PC-3 (cell line): ENCODE measurements at regions not wholly inside any gene's neighbourhood (a gene's known extent, or its start where the extent isn't known, plus 50 kb on each side); places are given as distances from the start of the nearest gene placed in this dataset.

Experiments
- ATAC-seq: fragments of 200-7000 bp; cut with Tn5 transposase; 2 replicates; pipeline ENCODE4 v1.9.1; 2020; ENCODE audit warnings: mild to moderate bottlenecking, moderate library complexity
- BruUV-seq: library from RNA; stranded (reverse); fragments of 400-500 nt; replicated peaks from 2 replicates; lab custom pipeline; 2021; lab: Mats Ljungman, UMichigan
- CTCF ChIA-PET: fragments of 300-600 bp; sonication (Branson Sonifier 250); formaldehyde crosslinking; loops from one replicate; lab custom pipeline; 2022; ENCODE audit warnings: antibody characterized with exemption; lab: Charles Lee
- POLR2A ChIA-PET: fragments of 300-600 bp; sonication (Branson Sonifier 250); formaldehyde crosslinking; loops from one replicate; lab custom pipeline; 2022; ENCODE audit warnings: antibody characterized with exemption; ENCODE audit not compliant: unreplicated experiment; lab: Charles Lee
- DNase-seq: peaks from one replicate; pipeline ENCODE4 v3.0.0-alpha.2; 2015
- H2AFZ ChIP-seq: fragments of 300-600 bp; sonication (generic); 2 replicates; pipeline ENCODE4 v1.6.0; 2016; ENCODE audit warnings: antibody characterized with exemption, low read length
- H3F3A ChIP-seq: fragments of 300-600 bp; sonication (generic); one replicate; pipeline ENCODE4 v1.6.0; 2017; ENCODE audit warnings: antibody characterized with exemption, low read length, control low read depth, mild to moderate bottlenecking; ENCODE audit not compliant: unreplicated experiment
- H3K27ac ChIP-seq: fragments of 300-600 bp; sonication (generic); 2 replicates; pipeline ENCODE4 v1.5.1; 2016; ENCODE audit warnings: mild to moderate bottlenecking, low read length
- H3K27me3 ChIP-seq: fragments of 300-600 bp; sonication (generic); 2 replicates; pipeline ENCODE4 v1.6.1; 2016; ENCODE audit warnings: low read length, mixed read lengths
- H3K36me3 ChIP-seq: fragments of 300-600 bp; sonication (generic); 2 replicates; pipeline ENCODE4 v1.6.1; 2016; ENCODE audit warnings: low read depth, mixed run types, low read length, mixed read lengths
- H3K4me1 ChIP-seq: fragments of 300-600 bp; sonication (generic); 2 replicates; pipeline ENCODE4 v1.5.1; 2016; ENCODE audit warnings: low read length; ENCODE audit not compliant: insufficient read depth
- H3K4me2 ChIP-seq: fragments of 300-600 bp; sonication (generic); 2 replicates; pipeline ENCODE4 v1.6.0; 2016; ENCODE audit warnings: low read length
- H3K4me3 ChIP-seq: fragments of 300-600 bp; sonication (generic); 2 replicates; pipeline ENCODE4 v1.5.1; 2016; ENCODE audit warnings: mild to moderate bottlenecking, low read length, mixed read lengths
- H3K79me2 ChIP-seq: fragments of 300-600 bp; sonication (generic); 2 replicates; pipeline ENCODE4 v1.6.1; 2017; ENCODE audit warnings: low read length, mixed read lengths
- H3K9ac ChIP-seq: fragments of 300-600 bp; sonication (generic); 2 replicates; pipeline ENCODE4 v1.6.0; 2016; ENCODE audit warnings: mild to moderate bottlenecking, low read length
- H3K9me2 ChIP-seq: fragments of 300-600 bp; sonication (generic); replicated peaks from 2 replicates; pipeline ENCODE4 v1.6.1; 2016; ENCODE audit warnings: mixed run types, low read length, mixed read lengths
- H3K9me3 ChIP-seq: fragments of 300-600 bp; sonication (generic); 2 replicates; pipeline ENCODE4 v1.6.1; 2016; ENCODE audit warnings: low read length, mixed read lengths
- H4K20me1 ChIP-seq: fragments of 300-600 bp; sonication (generic); 2 replicates; pipeline ENCODE4 v1.6.1; 2016; ENCODE audit warnings: low read length, mixed read lengths
- CTCF ChIP-seq: fragments of 300-600 bp; sonication (generic); conservative IDR thresholded peaks from 2 replicates; pipeline ENCODE4 v1.5.1; 2017; ENCODE audit warnings: antibody characterized with exemption, low read depth, mild to moderate bottlenecking, low read length
- EZH2 ChIP-seq: fragments of 300-600 bp; sonication (generic); IDR thresholded peaks from one replicate; pipeline ENCODE4 v1.6.1; 2017; ENCODE audit warnings: antibody characterized with exemption, mild to moderate bottlenecking, low read length; ENCODE audit not compliant: unreplicated experiment
- EZH2phosphoT487 ChIP-seq: fragments of 300-600 bp; sonication (generic); IDR thresholded peaks from 2 replicates; pipeline ENCODE4 v1.6.1; 2018; ENCODE audit warnings: mild to moderate bottlenecking, antibody characterized with exemption, low read length, borderline replicate concordance
- intact Hi-C: fragments of 100-400 bp; cut with micrococcal nuclease; formaldehyde crosslinking; loops from 2 replicates; pipeline ENCODE4 v1.9.0; 2023

GRCh38 chr13:109989155-109989554 lies 202.8 kb upstream of the IRS2 start:
- intact Hi-C loops, result no loop called here
- no peaks in the 10 kb centered on the region for H3F3A ChIP-seq
- no peak overlapping the region for H2AFZ ChIP-seq
- H3K9me3 ChIP-seq, result no peaks in the 10 kb centered on the region
- ChIA-PET POLR2A (no interaction called here), CTCF (no interaction called here)
- H3K27ac ChIP-seq, result no peak overlapping the region
- no peaks in the 10 kb centered on the region for H3K36me3 ChIP-seq
- TF ChIP-seq EZH2phosphoT487 (no peak), CTCF (no peak), EZH2 (no peak)
- no peak overlapping the region for H3K4me2 ChIP-seq
- no peaks in the 10 kb centered on the region for H4K20me1 ChIP-seq
- no TSS peak for BruUV-seq
- ATAC-seq, result no peak; the same call in 1 of the 2 replicates
- no peaks in the 10 kb centered on the region for H3K79me2 ChIP-seq
- no peak overlapping the region for H3K9ac ChIP-seq
- H3K4me3 ChIP-seq, result no peak overlapping the region
- no peaks in the 10 kb centered on the region for H3K9me2 ChIP-seq
- peak; percentile 20 for DNase-seq
- H3K4me1 ChIP-seq, result no peaks in the 10 kb centered on the region
- H3K27me3 ChIP-seq, result no peaks in the 10 kb centered on the region

GRCh38 chr13:109986851-109987250 lies 200.5 kb upstream of the IRS2 start:
- Histone ChIP-seq H2AFZ (no peak overlapping the region), H3K4me2 (no peak overlapping the region), H3K9me3 (no peaks in the 10 kb centered on the region), H3K27me3 (no peaks in the 10 kb centered on the region), H3K36me3 (no peaks in the 10 kb centered on the region), H3F3A (no peaks in the 10 kb centered on the region), H3K9ac (no peak overlapping the region), H4K20me1 (no peaks in the 10 kb centered on the region), H3K79me2 (no peaks in the 10 kb centered on the region), H3K4me3 (no peak overlapping the region), H3K9me2 (no peaks in the 10 kb centered on the region), H3K27ac (no peak overlapping the region), H3K4me1 (no peaks in the 10 kb centered on the region)
- ATAC-seq, result no peak
- ChIA-PET CTCF (no interaction called here), POLR2A (no interaction called here)
- no TSS peak for BruUV-seq
- no peak for DNase-seq
- TF ChIP-seq CTCF (no peak), EZH2 (no peak), EZH2phosphoT487 (no peak)
- intact Hi-C loops, result no loop called here

GRCh38 chr13:109985871-109986450 lies 199.6 kb upstream of the IRS2 start:
- H2AFZ ChIP-seq, result no peak overlapping the region
- no peaks in the 10 kb centered on the region for H3K79me2 ChIP-seq
- CTCF ChIA-PET, result interaction anchor here (0.6 kb wide), 1 partner anchor 627 kb away, joined by 3 read pairs; no protein-coding TSS in a partner anchor
- no peak for ATAC-seq
- H3K27ac ChIP-seq, result no peak overlapping the region
- DNase-seq, result no peak
- H3K9me2 ChIP-seq, result no peaks in the 10 kb centered on the region
- no peak overlapping the region for H3K4me3 ChIP-seq
- H3K9me3 ChIP-seq, result no peaks in the 10 kb centered on the region
- no TSS peak for BruUV-seq
- intact Hi-C loops, result no loop called here
- H3K27me3 ChIP-seq, result no peaks in the 10 kb centered on the region
- no peak overlapping the region for H3K9ac ChIP-seq
- TF ChIP-seq EZH2phosphoT487 (no peak), CTCF (no peak), EZH2 (no peak)
- H3F3A ChIP-seq, result no peaks in the 10 kb centered on the region
- H4K20me1 ChIP-seq, result no peaks in the 10 kb centered on the region
- no peaks in the 10 kb centered on the region for H3K4me1 ChIP-seq
- POLR2A ChIA-PET, result no interaction called here
- no peaks in the 10 kb centered on the region for H3K36me3 ChIP-seq
- no peak overlapping the region for H3K4me2 ChIP-seq
